ENCODE measurements at regions not wholly inside any gene's neighbourhood (a gene's known extent, or its start where the extent isn't known, plus 50 kb on each side); places are given as distances from the start of the nearest gene placed in this dataset.

GRCh38 chr3:73197187-73197586, 135.7 kb downstream of the EBLN2 start:
- Histone ChIP-seq H3K4me3 (no peak overlapping the region), H3K36me3 (no peaks in the 10 kb centered on the region), H3K27ac (no peak overlapping the region), H3K9me3 (no peaks in the 10 kb centered on the region), H3K27me3 (no peaks in the 10 kb centered on the region), H3K4me1 (ENCODE audit: insufficient read depth) (no peaks in the 10 kb centered on the region)
- DNase-seq, result no peak
- WGBS, 3 donors, result 89 to 94% (median 91%) methylated on average over 5 of the region's 5 CpGs
- intact Hi-C loops (cut with DNase I), result no loop called here
- TF ChIP-seq CTCF (IDR thresholded peaks at IDR 0.05) (no peak), POLR2A (IDR thresholded peaks at IDR 0.05) (no peak), EP300 (IDR thresholded peaks at IDR 0.05) (no peak)

GRCh38 chr3:73203101-73203500, 141.6 kb downstream of the EBLN2 start:
- 82 to 93% (median 92%) methylated on average over 2 of the region's 2 CpGs for WGBS, 3 donors
- no peak for DNase-seq
- H3K36me3 ChIP-seq, result no peaks in the 10 kb centered on the region
- H3K9me3 ChIP-seq, result no peaks in the 10 kb centered on the region
- intact Hi-C loops (cut with DNase I), result no loop called here
- TF ChIP-seq CTCF (IDR thresholded peaks at IDR 0.05), result no peak
- no peak for TF ChIP-seq POLR2A (IDR thresholded peaks at IDR 0.05)
- TF ChIP-seq EP300 (IDR thresholded peaks at IDR 0.05), result no peak
- no peaks in the 10 kb centered on the region for H3K27me3 ChIP-seq
- peaks cover 2% of the 10 kb centered on the region for H3K4me1 ChIP-seq (ENCODE audit: insufficient read depth)
- H3K4me3 ChIP-seq, result no peak overlapping the region
- H3K27ac ChIP-seq, result no peak overlapping the region

DNA sequence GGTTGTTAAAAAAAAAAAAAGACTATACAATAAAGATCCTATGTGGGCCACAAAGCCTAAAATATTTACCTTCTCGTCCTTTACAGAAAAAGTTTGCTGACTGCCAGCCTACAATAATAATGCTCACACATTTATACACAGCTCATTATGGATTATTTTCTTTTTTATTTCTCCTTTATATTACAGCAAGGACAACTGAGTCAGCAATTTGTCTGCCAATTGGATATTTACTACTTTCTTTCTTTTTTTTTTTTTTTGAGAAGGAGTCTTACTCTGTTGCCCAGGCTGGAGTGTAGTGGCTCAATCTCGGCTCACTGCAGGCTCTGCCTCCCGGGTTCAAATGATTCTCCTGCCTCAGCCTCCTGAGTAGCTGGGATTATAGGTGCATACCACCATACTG, 142.2 kb downstream of the EBLN2 start:
- Histone ChIP-seq H3K27me3 (no peaks in the 10 kb centered on the region), H3K27ac (no peak overlapping the region), H3K4me3 (no peak overlapping the region), H3K9me3 (no peaks in the 10 kb centered on the region), H3K36me3 (no peaks in the 10 kb centered on the region), H3K4me1 (ENCODE audit: insufficient read depth) (peaks cover 2% of the 10 kb centered on the region)
- intact Hi-C loops (cut with DNase I), result no loop called here
- DNase-seq, result no peak
- 96 to 97% (median 97%) methylated on average over 3 of the region's 3 CpGs for WGBS, 3 donors
- TF ChIP-seq EP300 (IDR thresholded peaks at IDR 0.05) (no peak), CTCF (IDR thresholded peaks at IDR 0.05) (no peak), POLR2A (IDR thresholded peaks at IDR 0.05) (no peak)

GRCh38 chr3:73204841-73205240, 143.4 kb downstream of the EBLN2 start:
- H3K36me3 ChIP-seq, result no peaks in the 10 kb centered on the region
- intact Hi-C loops (cut with DNase I), result no loop called here
- TF ChIP-seq CTCF (IDR thresholded peaks at IDR 0.05), result no peak
- no peak for TF ChIP-seq POLR2A (IDR thresholded peaks at IDR 0.05)
- TF ChIP-seq EP300 (IDR thresholded peaks at IDR 0.05), result no peak
- H3K4me3 ChIP-seq, result no peak overlapping the region
- no peak overlapping the region for H3K27ac ChIP-seq
- H3K4me1 ChIP-seq (ENCODE audit: insufficient read depth), result peaks cover 2% of the 10 kb centered on the region
- DNase-seq, result no peak
- no peaks in the 10 kb centered on the region for H3K9me3 ChIP-seq
- H3K27me3 ChIP-seq, result no peaks in the 10 kb centered on the region

- Histone ChIP-seq H3K27ac (no peak overlapping the region), H3K36me3 (no peaks in the 10 kb centered on the region), H3K9me3 (no peaks in the 10 kb centered on the region), H3K4me3 (no peak overlapping the region), H3K27me3 (no peaks in the 10 kb centered on the region), H3K4me1 (ENCODE audit: insufficient read depth) (peaks cover 2% of the 10 kb centered on the region)
- no peak for DNase-seq
- TF ChIP-seq CTCF (IDR thresholded peaks at IDR 0.05), result no peak
- no peak for TF ChIP-seq EP300 (IDR thresholded peaks at IDR 0.05)
- TF ChIP-seq POLR2A (IDR thresholded peaks at IDR 0.05), result no peak
- WGBS, 3 donors, result 29 to 53% (median 32%) methylated on average over 5 of the region's 5 CpGs
- intact Hi-C loops (cut with DNase I), result no loop called here
Measured at GRCh38 chr3:73206030-73206429, 144.6 kb downstream of the EBLN2 start.

Data from ovary (tissue), 7 donors.